ENCODE measurements at regions not wholly inside any gene's neighbourhood (a gene's known extent, or its start where the extent isn't known, plus 50 kb on each side); places are given as distances from the start of the nearest gene placed in this dataset.

GRCh38 chr6:156416391-156416790, 360.8 kb upstream of the ARID1B start:
- TF ChIP-seq SMC3 (IDR thresholded peaks at IDR 0.05; ENCODE audit: low read depth, low read length) (no peak), RAD21 (IDR thresholded peaks at IDR 0.05; ENCODE audit: low read length) (no peak), RCOR1 (IDR thresholded peaks at IDR 0.05; ENCODE audit: insufficient replicate concordance, low read length) (no peak)
- Histone ChIP-seq H4K8ac (ENCODE audit: low read depth in 2 of 2, low read length in 2 of 2) (no peak overlapping the region), H3K27me3 (ENCODE audit: control insufficient read depth, insufficient read depth, low read length) (no peaks in the 10 kb centered on the region), H3K14ac (replicated peaks; ENCODE audit: low read depth, low read length) (no peak overlapping the region), H2AK5ac (ENCODE audit: low read depth, low read length) (no peak overlapping the region), H2BK20ac (ENCODE audit: low read depth, low read length) (no peak overlapping the region), H3K4me3 (ENCODE audit: insufficient read depth, low read depth, low read length) (no peak overlapping the region), H3K4me2 (ENCODE audit: low read depth, low read length) (no peak overlapping the region), H3K9me3 (ENCODE audit: control insufficient read depth, insufficient read depth, low read length) (no peaks in the 10 kb centered on the region), H3K56ac (ENCODE audit: extremely low read depth, insufficient read depth, low read length) (no peak overlapping the region), H2AK9ac (replicated peaks; ENCODE audit: low read depth, low read length, poor library complexity) (no peak overlapping the region), H2BK120ac (ENCODE audit: low read depth, low read length) (no peak overlapping the region), H3K4me1 (ENCODE audit: control insufficient read depth, insufficient read depth, low read length) (peaks cover 2% of the 10 kb centered on the region; the same call in 1 of the 2 replicates), H3K9ac (ENCODE audit: low read depth, low read length) (no peak overlapping the region), H2BK5ac (ENCODE audit: low read depth, low read length, poor library complexity, severe bottlenecking) (no peak overlapping the region), H3K79me1 (ENCODE audit: low read depth in 1 of 2, low read length in 2 of 2) (no peaks in the 10 kb centered on the region), H3K18ac (ENCODE audit: low read depth, low read length) (no peak overlapping the region), H3K9me1 (ENCODE audit: insufficient read depth, low read length) (no peaks in the 10 kb centered on the region), H3K36me3 (ENCODE audit: control insufficient read depth, insufficient read depth, low read length) (no peaks in the 10 kb centered on the region), H2AFZ (replicated peaks; ENCODE audit: low read length, poor library complexity) (no peak overlapping the region), H4K20me1 (ENCODE audit: insufficient read depth, low read length) (no peaks in the 10 kb centered on the region), H4K5ac (ENCODE audit: low read depth, low read length) (no peak overlapping the region), H4K91ac (ENCODE audit: insufficient read depth, low read depth, low read length) (no peak overlapping the region), H2BK15ac (ENCODE audit: low read depth, low read length) (no peak overlapping the region), H3K23ac (ENCODE audit: low read depth, low read length) (no peak overlapping the region), H3K4ac (ENCODE audit: low read depth, low read length) (no peak overlapping the region), H3K27ac (ENCODE audit: insufficient read depth, low read length) (no peak overlapping the region)
- no peak for ATAC-seq (ENCODE audit: low read depth)
- intact Hi-C loops (cut with micrococcal nuclease): no loop called here
- in situ Hi-C loops (cut with MboI; ENCODE audit: low sequenced_read_pairs): no loop called here
- DNase-seq: no peak
- no CpG with 5 or more reads among the region's 1 CpG for WGBS, 2 experiments (ENCODE audit: extremely low coverage in 2 of 2, insufficient read length in 1 of 2)
- BruUV-seq (replicated peaks): no TSS peak
- POLR2A ChIA-PET (ENCODE audit: unreplicated experiment): no interaction called here
- CTCF ChIA-PET: no interaction called here
- dilution Hi-C loops (cut with HindIII; ENCODE audit: low sequenced_read_pairs, unreplicated experiment): no loop called here
